COLO668 (cell line): ENCODE measurements at regions not wholly inside any gene's neighbourhood (a gene's known extent, or its start where the extent isn't known, plus 50 kb on each side); places are given as distances from the start of the nearest gene placed in this dataset.

ENCODE experiments used
- DNase-seq: peaks from one replicate; lab custom pipeline; 2025; ENCODE audit not compliant: unreplicated experiment; lab: John Stamatoyannopoulos, UW

DNA sequence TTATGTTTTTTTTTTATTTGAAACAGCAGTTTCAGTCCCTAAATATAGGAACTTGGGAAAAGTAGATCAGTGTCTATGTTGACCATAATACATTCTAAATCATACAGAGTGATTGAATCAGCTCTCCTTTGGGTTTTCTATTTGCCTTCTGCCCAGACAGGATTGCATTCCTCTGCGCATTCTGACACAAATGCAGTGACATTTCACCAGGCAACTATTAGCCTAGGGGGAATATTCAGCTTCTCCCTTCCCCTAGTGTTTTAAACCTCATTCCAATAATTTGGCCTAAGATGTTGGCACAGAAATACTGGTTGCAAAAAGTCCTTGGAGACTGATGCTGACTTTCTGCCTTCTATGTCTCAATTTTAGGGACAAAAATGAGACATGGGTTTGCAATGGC lies 172.8 kb downstream of the PTGER3 start:
- DNase-seq = no peak

DNA sequence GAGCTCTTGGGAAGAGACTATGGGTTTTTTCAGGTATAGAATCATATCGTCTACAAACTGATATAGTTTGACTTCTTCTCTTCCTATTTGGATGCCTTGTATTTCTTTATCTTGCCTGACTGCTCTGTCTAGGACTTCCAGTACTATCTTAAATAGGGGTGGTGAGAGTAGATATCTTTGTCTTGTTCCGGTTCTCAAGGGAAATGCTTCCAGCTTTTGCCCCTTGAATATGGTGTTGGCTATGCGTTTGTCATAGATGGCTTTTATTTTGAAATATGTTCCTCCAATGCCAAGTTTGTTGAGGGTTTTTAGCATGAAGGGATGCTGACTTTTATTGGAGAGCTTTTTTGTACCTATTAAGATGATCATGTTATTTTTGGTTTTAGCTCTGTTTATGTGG lies 170.3 kb downstream of the PTGER3 start:
- no peak for DNase-seq

DNA sequence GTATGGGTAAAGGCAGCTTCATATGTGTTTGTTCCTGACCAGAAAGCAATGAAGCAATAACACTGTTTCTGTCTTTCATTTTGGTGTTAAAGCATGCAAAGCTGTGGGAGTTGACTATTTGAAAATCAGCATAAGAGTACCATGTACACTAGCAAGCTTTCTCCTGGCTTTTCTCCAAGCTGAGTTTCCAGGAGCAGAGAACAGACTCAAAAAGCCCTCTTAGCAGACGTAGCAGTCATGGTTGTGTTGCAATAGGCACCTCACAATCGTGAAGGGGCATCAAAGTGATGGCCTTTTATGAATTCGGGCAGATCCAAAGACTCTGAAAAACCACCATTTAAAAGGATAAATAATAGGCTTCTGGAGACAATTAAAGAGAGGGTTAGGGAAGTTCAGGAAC lies 159.7 kb downstream of the PTGER3 start:
- no peak for DNase-seq

DNA sequence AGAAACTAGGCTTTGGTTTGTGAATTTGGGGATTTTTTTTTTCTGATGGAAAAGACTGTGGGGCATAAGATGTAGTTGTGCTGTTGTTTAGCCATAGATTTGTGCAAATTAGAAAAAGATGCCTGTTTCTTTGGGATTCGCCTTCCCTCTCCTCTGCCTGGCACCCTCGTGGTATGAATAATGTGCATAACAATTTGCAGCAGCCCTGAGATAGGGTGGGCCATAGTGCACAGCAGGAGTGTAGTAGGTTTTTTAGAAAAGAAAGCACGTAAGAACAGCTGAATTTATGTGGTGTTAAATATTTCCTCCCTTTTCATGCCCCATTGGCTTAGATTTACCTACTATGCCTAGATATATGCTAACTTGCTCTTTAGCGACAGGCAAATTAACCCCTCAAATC lies 158.9 kb downstream of the PTGER3 start:
- no peak for DNase-seq

DNA sequence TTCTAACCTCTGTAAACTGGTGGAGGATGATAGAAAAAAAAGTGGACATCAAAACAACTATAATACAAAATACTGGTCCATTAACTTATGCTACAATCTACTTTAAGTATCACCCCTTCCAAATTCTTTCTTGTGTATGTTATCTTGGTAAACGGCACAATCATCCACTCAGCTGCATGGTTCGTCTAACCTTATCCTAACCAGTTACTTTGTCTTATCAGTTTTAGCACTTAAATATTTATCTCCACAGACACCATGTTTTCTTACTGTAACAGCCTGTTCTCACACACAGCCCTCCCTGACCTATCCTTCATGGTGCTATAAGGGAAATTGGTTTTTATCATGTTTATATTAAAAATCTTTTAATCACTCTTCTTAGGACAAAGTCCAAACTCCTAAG lies 157.2 kb downstream of the PTGER3 start:
- DNase-seq = no peak

DNA sequence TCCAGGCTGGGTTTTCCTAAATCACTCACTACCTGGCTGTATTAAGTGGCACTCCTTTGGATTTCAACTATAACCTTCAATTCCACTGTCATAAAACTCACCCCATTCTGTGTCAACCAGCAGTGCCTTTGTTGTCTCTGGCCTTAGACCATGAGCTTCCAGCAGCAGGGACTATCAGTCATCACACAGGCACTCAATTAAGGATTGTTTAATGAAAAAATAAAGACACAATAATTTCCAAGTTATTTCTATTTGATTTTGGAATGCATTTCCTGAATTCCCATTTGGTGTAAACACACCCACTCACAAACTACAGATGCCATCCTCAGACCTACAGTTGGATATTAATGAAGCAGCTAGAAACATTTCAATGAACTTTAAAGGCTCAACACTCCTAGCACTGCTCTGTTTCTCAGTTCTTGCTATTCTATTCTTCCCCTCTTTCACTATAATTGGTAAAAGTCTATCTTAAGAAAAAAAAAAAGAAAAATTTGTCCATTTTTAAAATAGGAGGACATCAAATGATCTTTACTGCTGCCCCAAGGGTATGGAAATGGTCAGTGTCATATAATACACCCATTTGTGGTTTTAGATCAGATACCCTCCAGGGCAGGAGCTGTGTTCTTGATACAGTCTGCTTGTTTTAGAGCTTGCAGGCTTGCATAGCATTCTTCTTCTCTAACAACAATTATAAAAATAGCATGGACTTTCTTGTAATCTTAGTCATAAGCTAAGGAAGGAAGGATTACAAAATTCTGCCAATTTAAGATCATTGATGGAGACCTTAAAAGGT lies 156.4 kb downstream of the PTGER3 start:
- DNase-seq = no peak

DNA sequence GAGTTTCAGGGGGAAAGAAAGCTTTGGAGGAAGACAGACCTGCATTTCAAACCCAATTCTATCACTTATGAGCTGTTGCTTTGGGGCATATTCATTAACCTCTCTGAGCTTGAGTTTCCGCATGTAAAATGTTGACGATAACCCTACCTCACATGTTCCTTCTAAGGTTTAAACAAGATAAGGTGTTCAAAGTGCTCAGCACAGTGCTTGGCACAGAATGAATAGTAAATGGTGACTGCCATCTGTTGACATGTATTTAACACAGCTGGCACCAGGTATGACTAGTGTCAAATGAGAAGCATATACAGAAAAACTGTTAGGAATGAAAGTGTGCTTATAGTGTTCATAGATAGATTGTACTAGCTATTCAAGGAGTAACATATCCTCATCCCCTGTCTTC lies 155.5 kb downstream of the PTGER3 start:
- no peak for DNase-seq

DNA sequence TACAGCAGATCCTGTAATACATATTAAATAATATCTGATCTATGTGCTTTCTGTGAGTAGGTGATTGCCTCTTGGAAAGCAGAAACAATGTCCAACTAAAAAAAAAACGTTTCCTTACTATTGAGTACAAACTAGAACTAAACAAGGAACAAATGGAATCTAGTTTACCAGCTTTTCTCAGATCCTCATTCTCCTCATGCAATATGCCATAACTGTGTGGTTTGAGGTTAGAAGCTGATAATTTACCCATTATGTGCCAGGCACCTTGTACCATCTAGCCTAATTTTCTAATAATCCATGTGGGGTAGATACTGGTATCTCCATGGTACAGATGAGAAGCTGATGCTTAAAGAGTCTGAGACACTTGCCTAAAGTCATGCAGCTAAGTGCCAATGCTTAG lies 154.7 kb downstream of the PTGER3 start:
- no peak for DNase-seq

DNA sequence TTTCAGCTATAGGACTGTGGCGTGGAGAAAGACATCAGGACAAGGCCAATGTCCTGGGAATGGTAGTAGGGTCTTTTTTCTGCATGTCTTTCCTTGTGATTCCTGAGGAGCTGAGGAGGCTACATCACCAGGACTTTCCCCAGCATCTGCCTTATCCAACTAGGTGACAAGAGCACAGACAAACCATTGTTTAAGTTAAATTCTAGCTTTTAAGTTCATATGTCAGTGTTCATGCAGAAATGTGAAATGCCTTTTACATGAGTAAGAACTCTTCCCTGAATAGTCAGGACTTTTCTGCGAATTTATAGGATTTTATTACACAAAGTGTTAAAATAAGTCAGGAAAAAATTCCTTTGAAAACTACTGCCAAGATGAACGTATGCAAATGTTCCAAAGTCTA lies 154.2 kb downstream of the PTGER3 start:
- no peak for DNase-seq

DNA sequence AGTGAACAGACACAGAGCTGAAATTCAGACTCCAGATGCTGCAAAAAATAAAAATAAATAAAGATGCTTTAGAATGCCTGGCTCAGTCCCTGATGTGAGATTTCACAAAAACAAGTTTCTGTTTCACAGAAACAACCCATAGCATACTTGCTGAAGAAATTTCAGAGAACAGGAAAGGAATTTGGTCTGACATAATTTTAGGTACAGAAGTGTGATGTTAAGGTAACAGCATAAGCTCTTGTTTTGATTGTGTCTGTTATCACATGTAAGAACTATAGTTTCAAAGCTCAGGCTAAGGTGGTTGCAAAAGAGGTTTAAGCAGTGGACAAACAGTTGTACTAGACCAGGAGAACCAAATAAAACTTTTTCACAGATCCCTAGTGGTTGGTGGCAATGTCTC lies 152.1 kb downstream of the PTGER3 start:
- no peak for DNase-seq

DNA sequence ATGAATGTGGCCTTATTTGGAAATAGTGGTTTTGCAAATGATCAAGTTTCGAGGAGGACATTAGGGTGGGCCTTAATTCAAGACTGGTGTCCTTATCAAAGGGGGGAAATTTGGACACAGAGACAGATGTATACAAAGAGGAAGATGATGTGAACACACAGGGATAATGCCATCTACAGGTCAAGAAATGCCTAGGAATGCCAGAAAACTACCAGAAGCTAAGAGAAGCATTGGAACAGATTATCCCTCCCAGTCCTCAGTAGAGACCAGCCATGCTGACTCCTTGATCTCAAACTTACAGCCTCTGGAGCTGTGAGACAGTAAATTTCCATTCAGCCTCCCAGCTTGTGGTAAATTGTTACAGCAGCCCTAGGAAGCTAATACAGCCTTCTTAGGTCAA lies 151.4 kb downstream of the PTGER3 start:
- no peak for DNase-seq

DNA sequence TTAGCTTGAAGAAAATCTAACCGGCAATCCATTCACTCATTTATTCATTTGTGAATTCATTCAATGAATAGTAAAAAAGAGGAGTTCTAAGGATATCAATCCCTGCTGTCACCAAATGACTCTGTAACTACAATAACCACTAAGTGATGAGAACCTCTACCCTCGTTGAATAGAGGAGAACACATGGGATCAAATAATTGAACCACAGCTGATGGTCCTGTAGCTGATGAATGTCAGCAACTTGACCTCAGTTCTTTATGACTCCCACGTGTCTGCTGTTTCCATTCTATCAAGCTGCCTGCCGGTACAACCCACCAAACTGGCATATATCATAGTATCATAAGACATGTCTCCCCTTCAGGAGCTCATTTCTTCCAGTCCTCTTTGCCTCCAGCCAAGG lies 150.3 kb downstream of the PTGER3 start:
- DNase-seq = no peak

DNA sequence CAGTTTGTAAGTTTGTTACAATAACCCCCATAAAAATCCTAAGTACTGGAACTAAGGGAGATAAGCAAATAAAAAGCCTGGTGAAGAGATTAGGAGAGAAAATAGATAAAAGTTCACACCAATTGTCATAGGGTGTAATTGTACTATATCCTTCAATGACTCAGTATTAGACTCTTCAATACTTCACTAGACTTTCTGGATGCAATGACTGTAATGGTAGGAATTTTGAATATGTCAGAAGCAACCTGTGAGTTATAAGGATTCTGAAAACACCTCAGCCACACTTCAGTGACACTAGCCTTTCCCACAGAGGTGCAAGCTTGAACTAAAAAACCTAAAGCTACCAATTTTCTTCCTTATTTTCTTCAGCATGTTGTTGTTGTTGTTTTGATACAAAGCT lies 147.9 kb downstream of the PTGER3 start:
- no peak for DNase-seq

DNA sequence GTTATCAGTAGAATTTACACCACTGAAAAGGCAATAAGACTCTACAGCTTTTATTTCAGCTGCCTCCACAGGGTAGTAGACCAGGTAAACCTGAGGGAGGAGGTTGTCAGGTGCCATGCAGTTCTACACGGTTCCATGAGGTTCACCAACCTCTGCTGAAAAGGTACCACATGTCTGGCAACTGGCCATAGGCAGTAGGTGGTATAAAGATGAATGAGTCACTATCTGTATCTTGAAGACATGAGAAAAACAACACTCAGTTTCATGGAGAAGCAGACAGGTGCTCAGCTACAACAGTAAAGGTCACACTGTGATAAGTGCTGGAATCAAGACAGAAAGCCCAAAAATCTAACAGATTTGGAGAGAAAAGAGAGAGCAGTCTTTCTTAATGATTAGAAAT lies 145.4 kb downstream of the PTGER3 start:
- DNase-seq = no peak

DNA sequence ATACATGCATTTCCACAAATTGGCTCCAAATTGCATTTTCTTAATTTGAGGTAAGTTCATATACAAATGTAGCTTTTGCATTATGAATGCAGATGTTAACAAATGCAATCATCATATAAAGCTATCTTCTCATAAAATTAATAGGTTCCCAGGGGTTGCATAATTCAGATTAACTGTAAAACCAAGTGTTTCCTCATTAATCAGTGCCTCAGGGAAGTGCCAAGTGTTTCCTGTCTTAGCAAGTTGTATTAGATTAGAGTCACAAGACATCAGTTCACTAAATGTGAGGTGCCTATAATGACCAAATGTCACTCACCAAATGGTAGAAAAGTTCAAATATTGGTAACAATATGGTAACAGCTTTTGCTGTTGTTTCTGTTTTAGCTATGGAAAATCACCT lies 140.8 kb downstream of the PTGER3 start:
- no peak for DNase-seq

DNA sequence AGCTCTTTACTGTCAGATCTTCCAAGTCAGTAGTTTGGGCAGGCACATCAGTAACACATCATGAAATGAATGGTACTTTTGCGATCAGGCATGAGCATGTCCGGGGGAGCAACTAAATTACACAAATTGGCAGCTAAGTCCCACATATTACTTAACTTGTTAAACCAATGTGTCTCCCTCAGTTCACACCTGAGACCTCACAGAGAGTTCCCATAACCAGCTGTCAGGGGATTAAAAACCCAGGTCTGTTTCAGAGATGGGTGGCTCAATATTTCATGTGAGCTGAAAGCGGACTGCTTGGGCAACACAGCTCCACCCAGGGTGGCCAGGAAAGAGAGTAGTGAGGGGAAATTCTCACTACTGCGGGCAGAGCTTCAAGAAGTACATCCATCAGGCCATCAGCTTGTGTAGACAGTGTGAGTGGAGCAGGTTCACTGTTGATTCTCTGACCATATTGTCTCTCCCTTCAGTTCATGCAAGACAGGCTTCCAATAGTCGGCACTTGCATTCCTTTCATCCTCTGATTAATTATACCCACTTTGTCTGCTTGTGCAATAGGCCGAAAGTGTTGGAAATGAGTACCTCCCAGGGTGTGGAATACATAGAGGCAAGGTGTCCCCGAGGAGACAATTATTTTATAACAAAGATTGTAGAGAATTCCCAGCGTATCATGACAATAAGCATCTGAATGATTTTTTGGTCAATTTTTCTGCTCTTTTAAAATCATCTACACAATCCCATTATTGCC lies 139.9 kb downstream of the PTGER3 start:
- no peak for DNase-seq

DNA sequence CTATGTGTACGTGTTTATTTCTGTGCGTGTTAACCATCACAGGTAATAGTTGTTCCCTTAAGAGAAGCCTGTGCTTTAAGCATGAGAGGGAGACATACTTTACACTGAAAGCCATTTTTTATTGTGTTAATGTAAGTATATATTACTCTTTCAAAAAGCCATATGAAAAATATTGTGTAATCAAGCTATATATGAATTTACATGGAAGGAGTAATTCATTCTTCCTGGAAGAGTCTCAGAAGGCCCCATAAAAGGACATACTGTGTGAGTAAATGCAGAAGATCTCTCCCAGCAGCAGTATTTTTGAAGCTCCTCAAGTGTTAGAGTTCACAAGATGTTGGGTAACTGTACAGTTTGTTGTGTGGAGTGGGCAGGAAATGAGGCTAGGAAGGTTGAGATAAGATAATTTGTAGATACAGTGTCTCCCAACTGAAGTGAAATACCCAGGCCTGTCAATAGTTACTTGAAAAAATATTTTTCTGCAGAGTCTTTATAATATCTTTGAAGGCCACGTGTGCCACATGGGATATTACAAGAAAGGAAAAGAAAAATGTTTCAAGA lies 138.3 kb downstream of the PTGER3 start:
- no peak for DNase-seq

DNA sequence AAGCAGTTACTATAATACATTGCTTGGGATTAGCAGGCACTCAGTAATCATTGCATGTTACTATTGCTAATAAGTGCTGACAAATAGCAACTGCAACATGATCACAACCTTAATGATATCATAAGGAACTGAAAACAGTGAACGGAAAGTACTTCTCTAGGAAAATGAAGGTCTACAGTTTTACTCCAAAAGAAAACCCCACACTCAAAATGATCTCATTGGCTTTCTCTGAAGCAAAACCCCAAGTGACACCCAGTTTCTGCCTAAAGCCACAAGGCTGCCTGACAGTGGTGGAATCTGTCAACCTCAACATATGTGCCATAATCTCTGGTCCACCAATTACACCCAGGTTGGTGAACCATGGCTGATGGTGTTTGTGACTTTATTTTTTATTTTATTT lies 137.6 kb downstream of the PTGER3 start:
- no peak for DNase-seq

DNA sequence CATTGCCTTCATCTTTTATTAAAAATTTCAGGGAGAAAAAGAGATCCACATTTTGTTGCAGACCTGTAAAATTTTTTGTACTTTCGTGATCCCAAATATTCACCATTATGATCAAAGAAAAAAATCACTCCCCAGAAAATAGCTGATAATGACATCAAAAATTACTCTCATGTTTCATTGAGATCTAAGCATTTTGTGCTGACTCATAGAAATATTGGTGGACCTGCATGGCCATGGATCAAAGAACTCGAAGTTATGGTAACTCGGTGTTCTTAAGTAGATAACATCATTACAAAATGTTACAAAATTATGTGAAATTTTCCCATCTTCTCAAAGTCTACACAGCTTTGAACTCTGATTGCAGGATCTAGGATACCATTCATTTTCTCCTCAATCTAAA lies 135.8 kb downstream of the PTGER3 start:
- no peak for DNase-seq

DNA sequence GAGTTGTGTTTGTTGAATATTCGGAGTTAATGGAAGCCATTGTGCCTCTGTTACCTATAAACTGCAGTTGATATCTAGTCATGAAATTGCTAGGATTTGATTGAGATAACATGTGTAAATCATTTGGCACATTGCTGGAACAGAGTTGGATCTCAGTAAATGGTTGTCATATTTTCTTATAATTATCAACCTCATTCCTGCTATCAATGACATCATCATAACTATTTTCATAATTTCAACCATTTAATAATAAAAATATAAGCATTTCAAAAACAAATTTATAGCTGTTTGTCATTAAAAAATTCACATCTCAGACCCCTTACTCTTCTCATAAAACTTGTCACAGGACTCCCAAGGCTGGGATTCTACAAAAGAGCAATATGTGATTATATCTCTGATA lies 133.4 kb downstream of the PTGER3 start:
- no peak for DNase-seq

DNA sequence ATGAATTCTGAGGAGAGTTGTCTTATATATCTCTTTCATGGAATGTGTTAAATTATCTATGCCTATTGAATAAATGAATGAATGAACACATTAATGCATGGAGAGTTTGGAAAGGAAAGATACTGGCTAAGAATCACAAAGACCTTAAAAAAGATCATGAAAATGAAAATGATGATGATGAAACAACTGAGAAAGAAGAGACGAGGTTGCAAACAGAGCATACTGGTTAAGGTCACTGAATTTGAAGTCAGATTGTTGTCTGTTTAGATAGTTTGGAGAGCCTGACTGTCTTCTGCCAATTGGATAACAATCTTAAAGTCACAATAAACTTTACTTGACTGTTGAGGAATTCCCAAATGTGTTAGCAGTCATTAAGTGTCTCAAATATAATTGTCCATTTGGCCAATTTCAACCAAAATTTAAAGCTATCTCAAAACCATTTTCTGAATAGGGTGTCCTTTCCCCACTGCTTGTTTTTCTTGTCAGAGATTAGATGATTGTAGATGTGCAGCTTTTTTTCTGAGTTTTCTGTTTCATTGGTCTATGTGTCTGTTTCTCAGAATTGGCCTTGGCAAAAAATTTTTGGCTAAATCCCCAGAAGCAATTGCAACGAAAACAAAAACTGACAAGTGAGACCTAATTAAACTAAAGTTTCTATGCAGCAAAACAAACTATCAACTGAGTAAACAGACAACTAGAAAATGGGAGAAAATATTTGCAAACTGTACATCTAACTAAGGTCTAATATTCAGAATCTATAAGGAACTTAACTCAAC lies 132.2 kb downstream of the PTGER3 start:
- no peak for DNase-seq

DNA sequence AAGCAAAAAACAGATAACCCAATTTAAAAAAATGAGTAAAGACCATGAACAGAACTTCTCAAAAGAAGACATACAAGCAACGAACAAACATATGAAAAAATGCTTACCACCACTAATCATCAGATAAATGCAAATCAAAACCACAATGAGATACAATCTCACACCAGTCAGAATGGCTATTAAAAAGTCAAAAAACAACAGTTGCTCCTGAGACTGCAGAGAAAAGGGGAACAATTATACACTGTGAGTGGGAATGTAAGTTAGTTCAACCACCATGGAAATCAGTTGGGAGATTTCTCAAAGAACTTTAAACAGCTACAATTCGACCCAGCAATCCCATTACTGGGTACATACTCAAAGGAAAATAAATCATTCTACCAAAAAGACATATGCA lies 131.6 kb downstream of the PTGER3 start:
- DNase-seq = no peak
